Prostate gland (tissue), 2 donors: ENCODE measurements at regions not wholly inside any gene's neighbourhood (a gene's known extent, or its start where the extent isn't known, plus 50 kb on each side); places are given as distances from the start of the nearest gene placed in this dataset.

Source experiments
- DNase-seq: peaks from one replicate; pipeline ENCODE4 v3.0.0-alpha.2; 2019; ENCODE audit warnings: low spot score
- H3K27ac ChIP-seq, 2 donors: fragments of 200-600 bp; sonication (generic); 2 replicates each; pipeline ENCODE4 v1.5.1; 2017 to 2019
- H3K27me3 ChIP-seq: fragments of 200-600 bp; sonication (generic); replicated peaks from 2 replicates; pipeline ENCODE4 v1.5.1; 2019; ENCODE audit not compliant: insufficient read depth
- H3K36me3 ChIP-seq, 2 donors: fragments of 200-600 bp; sonication (generic); 1 replicate in 1 of 2; 2 replicates in 1 of 2; pipeline versions ENCODE4 v1.5.1 to v1.8.1; 2017 to 2019
- H3K4me1 ChIP-seq: fragments of 200-600 bp; sonication (generic); replicated peaks from 2 replicates; pipeline ENCODE4 v1.5.1; 2019
- H3K4me3 ChIP-seq, 2 donors: fragments of 200-600 bp; sonication (generic); 2 replicates each; pipeline ENCODE4 v1.5.1; 2017 to 2019
- H3K9me3 ChIP-seq: fragments of 200-600 bp; sonication (generic); 2 replicates; pipeline ENCODE4 v1.5.1; 2017
- CTCF ChIP-seq, 4 experiments: fragments of 200-600 bp in 2 of 4; fragments of 450-650 bp in 2 of 4; sonication (generic) in 2 of 4; IDR thresholded peaks; 1 replicate in 3 of 4; 2 replicates in 1 of 4; pipeline ENCODE4 v1.5.1; 2016 to 2019; ENCODE audit warnings: antibody characterized with exemption in 4 of 4, mild to moderate bottlenecking in 2 of 4, moderate library complexity in 2 of 4
- POLR2A ChIP-seq: fragments of 450-650 bp; IDR thresholded peaks from one replicate; pipeline ENCODE4 v1.6.1; 2016; ENCODE audit warnings: antibody characterized with exemption, mild to moderate bottlenecking
- POLR2AphosphoS5 ChIP-seq: sonication (generic); formaldehyde crosslinking; IDR thresholded peaks from one replicate; pipeline ENCODE4 v1.6.1; 2017; ENCODE audit warnings: antibody characterized with exemption
- WGBS: methylation state at CpG from one replicate; pipeline ENCODE4 v1.1.5; 2018; 5-methylcytosine and 5-hydroxymethylcytosine counted together
- intact Hi-C: fragments of 100-400 bp; cut with DNase I; formaldehyde crosslinking; loops from one replicate; pipeline ENCODE4 v1.14.2; 2022

- H3K36me3 ChIP-seq = no peaks in the 10 kb centered on the region
- intact Hi-C loops = no loop called here
- H3K9me3 ChIP-seq = no peaks in the 10 kb centered on the region
- TF ChIP-seq POLR2AphosphoS5 (no peak), POLR2A (no peak), CTCF (IDR thresholded peaks at IDR 0.05) (no peak)
- H3K4me3 ChIP-seq = no peak overlapping the region
- no peak for DNase-seq
- no peaks in the 10 kb centered on the region for H3K27me3 ChIP-seq
- no peak overlapping the region for H3K27ac ChIP-seq
- WGBS = 94% methylated on average over 3 of the region's 3 CpGs
- H3K4me1 ChIP-seq = no peaks in the 10 kb centered on the region
Measured at GRCh38 chr5:124456249-124456648, 290.2 kb downstream of the ZNF608 start.

GRCh38 chr5:124454081-124454480 is 292.4 kb downstream of the ZNF608 start:
- WGBS = 89% methylated on average over 3 of the region's 3 CpGs
- no peaks in the 10 kb centered on the region for H3K36me3 ChIP-seq
- TF ChIP-seq CTCF (IDR thresholded peaks at IDR 0.05) = no peak
- no peaks in the 10 kb centered on the region for H3K27me3 ChIP-seq
- intact Hi-C loops = no loop called here
- DNase-seq = no peak
- no peaks in the 10 kb centered on the region for H3K9me3 ChIP-seq
- no peak overlapping the region for H3K4me3 ChIP-seq
- no peak overlapping the region for H3K27ac ChIP-seq
- H3K4me1 ChIP-seq = no peaks in the 10 kb centered on the region

GRCh38 chr5:124453221-124454051 is 293.0 kb downstream of the ZNF608 start:
- TF ChIP-seq POLR2A (no peak), POLR2AphosphoS5 (no peak), CTCF (IDR thresholded peaks at IDR 0.05) (no peak)
- no peaks in the 10 kb centered on the region for H3K36me3 ChIP-seq
- H3K4me1 ChIP-seq = no peaks in the 10 kb centered on the region
- intact Hi-C loops = no loop called here
- no peak overlapping the region for H3K27ac ChIP-seq
- H3K4me3 ChIP-seq = no peak overlapping the region
- DNase-seq = no peak
- WGBS = 84% methylated on average over 5 of the region's 5 CpGs
- no peaks in the 10 kb centered on the region for H3K27me3 ChIP-seq
- H3K9me3 ChIP-seq = no peaks in the 10 kb centered on the region

GRCh38 chr5:124452412-124452811 is 294.0 kb downstream of the ZNF608 start:
- Histone ChIP-seq H3K4me1 (no peaks in the 10 kb centered on the region), H3K36me3 (no peaks in the 10 kb centered on the region), H3K9me3 (no peaks in the 10 kb centered on the region), H3K4me3 (no peak overlapping the region), H3K27me3 (no peaks in the 10 kb centered on the region), H3K27ac (no peak overlapping the region)
- no peak for DNase-seq
- 87% methylated on average over 8 of the region's 8 CpGs for WGBS
- intact Hi-C loops = no loop called here
- no peak for TF ChIP-seq CTCF (IDR thresholded peaks at IDR 0.05)
- no peak for TF ChIP-seq POLR2AphosphoS5
- no peak for TF ChIP-seq POLR2A

- H3K27ac ChIP-seq = no peak overlapping the region
- WGBS = 92% methylated on average over 7 of the region's 7 CpGs
- H3K36me3 ChIP-seq = no peaks in the 10 kb centered on the region
- no peaks in the 10 kb centered on the region for H3K4me1 ChIP-seq
- no peaks in the 10 kb centered on the region for H3K9me3 ChIP-seq
- TF ChIP-seq POLR2AphosphoS5 (no peak), POLR2A (no peak), CTCF (IDR thresholded peaks at IDR 0.05) (no peak)
- H3K27me3 ChIP-seq = no peaks in the 10 kb centered on the region
- intact Hi-C loops = no loop called here
- DNase-seq = no peak
- no peak overlapping the region for H3K4me3 ChIP-seq
Measured at GRCh38 chr5:124451721-124452383, 294.6 kb downstream of the ZNF608 start.
